ENCODE measurements at regions not wholly inside any gene's neighbourhood (a gene's known extent, or its start where the extent isn't known, plus 50 kb on each side); places are given as distances from the start of the nearest gene placed in this dataset.

DNA sequence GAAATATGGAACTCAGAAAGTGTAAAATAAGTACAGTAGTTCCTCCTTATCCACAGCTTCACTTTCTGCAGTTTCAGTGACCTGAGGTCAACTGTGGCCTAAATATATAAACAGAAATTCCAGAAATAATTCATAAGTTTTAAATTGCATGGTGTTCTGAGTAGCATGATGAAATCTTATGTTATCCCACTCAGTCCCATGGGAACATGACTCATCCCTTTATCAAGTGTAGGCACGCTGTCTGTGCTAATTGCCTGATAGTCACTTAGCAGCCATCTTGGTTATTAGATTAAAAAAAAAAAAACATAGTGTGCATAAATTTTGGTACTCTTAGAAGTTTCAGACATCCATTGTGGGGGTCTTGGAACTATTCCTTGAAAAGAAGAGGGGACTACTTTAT is 983.4 kb upstream of the ADGRL3 start:
- no peak for DNase-seq

DNA sequence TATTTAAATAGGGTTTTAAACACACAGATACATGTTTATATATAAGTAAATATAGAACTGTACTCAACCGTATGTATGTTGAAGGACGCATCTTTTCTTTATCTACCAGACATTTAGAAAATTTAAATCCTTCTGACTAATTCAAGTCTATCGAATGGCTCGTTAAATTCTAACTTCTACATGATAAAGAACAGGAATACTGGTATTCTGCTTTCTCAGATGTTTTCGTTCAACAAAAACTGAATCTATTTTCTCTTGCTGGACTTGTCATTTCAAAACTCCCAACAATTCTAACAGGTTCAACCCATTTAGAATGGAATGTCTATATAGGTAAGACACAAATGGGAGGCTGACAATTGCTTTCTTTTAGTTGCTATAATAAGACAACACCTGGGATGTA is 978.3 kb upstream of the ADGRL3 start:
- DNase-seq = no peak

DNA sequence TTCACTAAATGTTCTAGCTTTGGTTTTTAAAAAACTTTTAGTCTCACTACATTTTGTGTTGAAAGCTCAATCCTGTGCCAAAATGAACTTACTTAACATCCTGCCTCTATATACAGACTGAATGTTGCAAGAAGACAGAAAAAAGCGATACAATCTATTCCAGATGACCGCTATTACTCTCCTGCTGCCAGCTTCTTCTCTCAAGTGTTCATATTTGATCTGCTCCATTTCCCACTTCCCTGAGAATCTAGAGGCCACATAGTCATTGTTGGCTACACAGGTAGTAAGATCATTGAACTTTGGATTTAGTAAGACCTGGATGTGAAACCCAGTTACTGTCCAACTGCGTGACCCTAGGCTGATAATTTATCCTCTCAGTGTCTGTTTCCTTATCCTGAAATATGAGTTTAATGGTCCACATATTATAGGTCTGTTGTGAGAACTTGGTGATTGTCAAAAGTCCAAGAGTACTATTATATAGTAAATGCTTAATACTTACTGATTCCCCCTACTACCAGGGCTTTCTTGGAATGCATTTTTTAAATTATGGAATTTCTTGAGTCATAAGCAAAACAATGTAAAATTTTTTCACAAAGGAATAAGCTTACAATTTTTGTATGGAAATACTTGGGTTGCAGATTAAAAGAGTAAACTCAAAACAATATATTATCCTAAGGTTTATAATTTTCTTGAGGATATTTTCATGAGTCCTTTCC is 976.8 kb upstream of the ADGRL3 start:
- no peak for DNase-seq

DNA sequence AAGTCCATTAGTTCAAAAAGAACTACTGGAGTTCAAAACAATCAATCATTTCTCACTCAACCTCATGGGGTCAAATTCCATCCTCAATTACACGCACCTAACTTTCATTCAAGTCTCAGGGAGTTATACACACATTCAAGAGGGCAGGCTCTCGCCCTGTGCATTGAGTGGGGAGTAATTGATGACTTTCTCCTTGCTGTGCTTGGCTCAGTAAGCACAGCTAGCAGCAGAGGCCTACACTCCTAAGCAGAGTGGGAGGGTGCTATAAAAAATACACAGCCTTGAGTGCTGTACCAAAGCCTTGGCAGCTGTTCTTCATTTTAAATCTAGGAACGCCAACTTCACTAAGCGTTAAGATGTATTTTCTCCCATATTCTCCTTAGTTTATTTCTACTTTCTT is 958.3 kb upstream of the ADGRL3 start:
- DNase-seq = no peak

DNA sequence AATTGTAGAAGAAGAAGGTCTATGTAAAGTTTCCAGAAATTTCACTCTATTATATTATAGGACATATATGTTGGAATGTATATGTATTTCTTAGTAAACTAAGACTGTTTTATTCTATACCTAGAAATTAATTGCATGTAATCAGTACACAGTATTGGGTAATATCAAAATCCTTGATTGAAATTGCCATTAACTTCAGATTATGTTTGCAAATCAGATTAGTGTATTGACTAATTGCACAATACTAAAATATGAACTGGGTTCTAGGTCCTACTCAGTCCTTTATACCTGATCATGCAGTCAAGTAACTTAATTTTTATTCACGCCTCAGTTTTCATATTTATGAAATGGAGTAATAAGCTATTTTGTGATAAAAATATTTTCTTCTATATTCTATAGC is 950.3 kb upstream of the ADGRL3 start:
- DNase-seq = no peak

DNA sequence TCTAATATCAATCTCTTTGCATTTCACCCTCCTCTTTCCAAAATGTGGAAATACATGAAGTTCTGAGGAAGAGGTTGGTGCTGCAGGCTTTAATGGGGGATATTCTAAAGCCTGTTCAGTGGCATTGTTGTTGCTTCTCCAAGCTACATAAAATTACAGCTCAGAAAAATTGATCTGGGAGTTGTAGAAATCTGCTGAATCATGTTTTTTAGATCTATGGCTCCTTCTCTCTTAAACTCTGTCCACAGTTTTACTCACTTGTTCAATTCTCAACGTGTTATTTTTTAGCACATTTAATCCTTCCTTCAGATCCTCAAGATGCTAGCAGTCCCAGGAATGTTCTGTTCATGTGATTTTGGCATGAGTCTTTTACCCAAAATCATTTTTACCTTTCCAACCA is 949.5 kb upstream of the ADGRL3 start:
- DNase-seq = no peak

DNA sequence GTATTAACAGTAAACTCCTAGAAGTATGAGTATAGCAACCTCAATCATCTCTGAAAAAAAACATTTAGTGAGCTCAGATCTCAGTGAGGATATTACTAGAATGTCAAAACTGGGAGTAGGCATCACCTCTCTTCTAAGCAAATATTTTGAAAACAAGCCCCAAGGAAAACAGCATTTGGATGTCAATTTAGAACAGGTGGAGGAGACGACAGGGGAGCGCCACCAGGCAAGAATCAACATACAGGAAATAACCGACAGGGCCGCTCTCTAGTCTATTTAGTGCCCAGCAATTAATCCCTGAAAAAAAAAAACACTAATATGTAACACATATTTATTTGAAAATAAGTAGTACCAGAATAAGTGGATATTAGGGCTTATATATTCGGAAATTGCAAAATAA is 940.3 kb upstream of the ADGRL3 start:
- DNase-seq = no peak

DNA sequence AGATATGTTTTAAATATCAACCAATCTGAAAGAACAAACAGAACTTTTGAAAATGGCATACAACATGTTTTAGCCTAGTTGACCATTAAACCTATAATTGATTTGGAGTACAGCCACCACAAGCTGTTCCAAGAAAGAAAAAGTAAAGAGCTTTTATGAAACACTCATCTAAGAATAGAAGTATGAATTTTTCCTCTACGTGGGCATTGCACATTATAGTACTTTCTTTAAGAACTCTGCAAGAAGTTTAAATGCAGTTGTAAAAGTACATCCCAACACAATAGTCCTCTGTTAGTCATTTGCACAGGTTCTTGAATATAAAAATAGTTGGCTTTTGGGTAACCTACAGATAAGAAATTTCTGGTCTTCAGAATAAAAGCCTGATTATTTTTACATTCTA is 933.6 kb upstream of the ADGRL3 start:
- DNase-seq = no peak

DNA sequence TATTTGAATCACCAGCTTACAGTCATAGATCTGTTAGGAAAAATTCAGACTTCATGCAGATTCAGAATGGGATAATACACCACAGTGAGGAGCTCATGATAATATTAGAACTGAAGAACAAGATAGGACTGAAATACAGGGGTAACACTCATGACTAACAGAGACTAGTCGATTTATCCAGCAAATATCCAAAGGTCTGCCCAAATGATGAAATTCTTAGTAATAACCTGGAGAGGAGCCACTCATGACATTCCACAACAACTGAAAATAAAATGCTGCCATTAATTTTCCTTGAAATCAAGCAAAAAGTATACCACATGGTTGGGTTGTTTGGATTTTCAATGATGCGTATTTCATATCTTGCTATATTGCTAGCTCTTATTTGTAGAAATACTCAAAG is 903.7 kb upstream of the ADGRL3 start:
- DNase-seq = no peak

DNA sequence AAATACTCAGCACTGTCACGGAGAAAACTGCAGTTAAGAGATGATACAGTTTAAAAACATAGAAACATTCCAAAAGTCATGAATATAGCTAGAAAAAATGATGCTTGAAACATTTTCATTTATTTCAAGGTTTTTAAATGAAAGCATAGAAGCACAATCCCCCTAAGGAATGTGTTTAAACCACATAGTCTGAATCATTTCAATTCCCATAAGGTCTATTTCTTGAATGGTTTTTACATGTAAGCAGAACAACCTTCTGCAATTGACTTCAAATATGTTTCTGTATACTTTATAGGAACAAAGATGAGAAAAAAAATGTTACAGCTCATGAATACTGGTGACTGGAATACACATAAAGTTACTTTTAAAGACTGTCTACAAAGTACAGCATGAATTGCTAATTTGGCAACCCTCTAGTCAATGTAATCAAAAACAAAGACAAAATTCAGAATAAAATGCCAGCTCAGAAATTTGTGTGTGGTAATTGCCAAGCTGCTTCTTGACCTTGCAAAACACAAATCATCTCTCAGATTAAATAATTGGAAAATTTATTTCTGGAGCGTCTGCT is 886.4 kb upstream of the ADGRL3 start:
- DNase-seq = no peak

DNA sequence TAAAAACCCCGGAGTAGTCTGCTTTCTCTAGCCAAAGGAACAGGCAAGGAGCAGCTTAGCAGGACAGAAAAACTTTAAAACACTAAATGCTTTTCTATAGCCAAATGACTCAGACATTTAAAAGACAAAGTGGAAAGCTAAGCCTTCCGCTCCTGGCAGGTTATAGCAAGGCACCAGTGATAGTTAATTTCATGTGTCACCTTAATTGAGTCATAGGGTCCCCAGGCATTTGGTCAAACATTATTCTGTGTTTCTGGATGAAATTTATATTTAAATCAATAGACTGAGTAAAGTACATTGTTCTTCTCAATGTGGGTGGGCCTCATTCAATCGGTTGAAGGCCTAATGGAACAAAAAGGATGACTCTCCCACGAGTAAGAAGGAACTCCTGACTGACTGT is 885.7 kb upstream of the ADGRL3 start:
- DNase-seq = no peak

DNA sequence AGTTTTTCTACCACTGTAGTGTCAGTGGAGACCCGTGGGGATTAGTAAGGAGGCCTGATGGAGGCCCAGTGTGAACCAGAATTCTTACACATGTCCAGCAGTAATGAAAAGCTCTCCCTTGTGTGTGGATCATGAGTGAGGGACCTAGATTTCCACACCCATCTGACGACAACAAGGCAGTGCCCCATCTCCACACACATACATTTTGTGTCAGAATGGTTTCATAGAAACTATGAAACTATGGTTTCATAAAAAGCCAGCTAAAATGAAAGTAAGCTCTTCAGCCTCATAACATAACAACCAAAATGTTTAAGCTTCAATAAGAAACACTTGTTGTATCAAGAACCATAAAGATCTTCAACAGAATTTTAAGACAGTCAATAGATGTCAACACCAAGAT is 884.5 kb upstream of the ADGRL3 start:
- no peak for DNase-seq

DNA sequence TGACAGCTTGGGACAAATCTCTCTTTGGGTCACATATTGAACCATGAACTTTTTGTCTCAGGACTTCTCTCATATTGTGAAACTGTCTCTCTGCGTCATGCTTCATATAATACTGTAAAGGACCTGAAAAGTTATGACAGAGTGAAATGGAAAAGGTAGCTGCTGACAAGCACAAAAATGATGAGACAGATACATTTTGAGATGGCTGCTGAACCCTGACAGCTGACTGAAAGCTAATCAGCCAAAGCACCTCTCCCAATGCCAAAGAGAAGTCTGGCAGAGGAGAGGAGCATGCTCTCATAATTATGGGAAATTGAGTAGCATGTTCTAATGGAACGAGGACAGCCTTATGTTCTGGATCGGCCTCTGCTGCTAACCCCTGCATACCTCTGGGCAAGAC is 873.4 kb upstream of the ADGRL3 start:
- no peak for DNase-seq

DNA sequence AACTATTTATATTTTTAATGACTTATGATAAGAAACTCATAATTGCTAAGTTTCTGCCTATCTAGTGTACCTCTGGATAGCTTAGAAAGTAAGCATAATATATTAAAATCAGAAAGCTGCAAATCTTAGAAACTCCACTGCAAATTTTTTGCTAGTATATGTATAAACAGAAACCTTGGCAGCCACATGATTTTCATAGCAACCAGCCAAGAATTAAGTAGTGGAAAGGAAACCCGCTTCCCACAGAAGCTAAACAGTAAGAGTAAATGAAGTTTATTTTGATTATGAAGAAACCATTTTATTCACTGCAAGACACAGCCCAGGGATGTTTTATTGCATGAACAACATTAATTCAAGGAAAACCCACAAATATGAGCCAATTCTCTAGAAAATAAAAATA is 872.5 kb upstream of the ADGRL3 start:
- no peak for DNase-seq

DNA sequence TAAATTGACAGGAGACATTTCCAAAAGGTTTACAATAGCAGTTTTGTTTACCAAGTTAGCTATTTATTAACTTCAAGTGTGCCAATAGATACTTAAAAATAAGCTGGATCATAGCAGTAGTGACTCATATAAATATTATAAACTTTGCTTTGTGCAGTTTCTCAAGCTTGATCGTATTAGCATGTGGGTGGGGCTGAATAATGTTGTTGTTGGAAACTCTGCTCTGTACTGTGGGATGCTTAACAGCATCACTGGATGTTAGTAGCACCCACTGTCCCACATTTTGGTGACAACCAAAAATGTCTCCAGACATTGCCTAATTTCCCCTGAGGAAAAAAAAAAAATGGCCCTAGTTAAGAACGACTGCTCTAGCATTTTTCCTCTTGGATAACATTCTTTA is 855.2 kb upstream of the ADGRL3 start:
- DNase-seq = no peak

DNA sequence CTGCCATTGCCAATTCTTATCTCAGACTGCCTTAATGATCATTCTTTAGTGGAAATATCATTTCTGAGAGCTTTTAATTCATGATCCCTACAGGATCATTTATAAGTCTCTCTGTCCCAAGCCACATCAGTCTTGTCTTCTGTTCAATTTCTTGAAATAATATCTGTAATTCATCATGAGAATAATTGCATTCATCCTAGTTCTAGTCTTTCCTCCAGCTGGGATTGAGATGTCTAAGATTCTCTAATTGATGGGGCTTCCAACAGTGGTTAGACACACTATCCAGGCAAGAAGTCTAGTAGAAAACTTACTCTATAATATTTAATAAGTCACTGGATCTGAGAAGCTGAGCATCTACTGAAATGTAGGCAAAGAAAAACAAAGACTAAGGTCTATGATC is 854.7 kb upstream of the ADGRL3 start:
- DNase-seq = no peak

DNA sequence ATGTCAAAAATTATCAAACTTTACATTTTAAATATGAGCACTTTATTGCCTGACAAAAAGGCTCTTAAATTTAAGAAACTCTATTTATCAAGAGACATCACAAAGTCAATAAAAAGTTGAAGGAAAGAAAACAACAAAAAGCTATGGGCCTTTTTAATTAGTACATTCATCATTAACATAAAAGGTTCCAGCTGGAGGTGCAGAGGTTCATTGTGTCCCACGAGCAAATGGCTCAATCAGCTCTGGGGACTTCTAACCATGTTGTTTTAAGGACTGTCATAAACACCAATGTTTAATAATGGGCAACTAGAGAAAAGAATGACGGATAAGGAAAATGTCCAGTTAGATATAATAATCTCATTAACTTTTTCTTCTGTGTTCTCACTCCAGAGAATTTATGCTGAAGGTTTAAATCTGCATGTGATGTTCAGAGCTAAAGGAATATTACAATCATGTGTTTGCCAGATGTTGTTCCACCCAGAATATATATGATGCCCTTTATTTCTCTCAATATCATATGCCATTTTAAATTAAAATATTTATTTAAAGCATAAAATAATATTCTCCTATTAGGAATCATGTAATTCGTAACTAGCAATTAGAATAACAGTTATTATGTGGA is 840.3 kb upstream of the ADGRL3 start:
- no peak for DNase-seq

DNA sequence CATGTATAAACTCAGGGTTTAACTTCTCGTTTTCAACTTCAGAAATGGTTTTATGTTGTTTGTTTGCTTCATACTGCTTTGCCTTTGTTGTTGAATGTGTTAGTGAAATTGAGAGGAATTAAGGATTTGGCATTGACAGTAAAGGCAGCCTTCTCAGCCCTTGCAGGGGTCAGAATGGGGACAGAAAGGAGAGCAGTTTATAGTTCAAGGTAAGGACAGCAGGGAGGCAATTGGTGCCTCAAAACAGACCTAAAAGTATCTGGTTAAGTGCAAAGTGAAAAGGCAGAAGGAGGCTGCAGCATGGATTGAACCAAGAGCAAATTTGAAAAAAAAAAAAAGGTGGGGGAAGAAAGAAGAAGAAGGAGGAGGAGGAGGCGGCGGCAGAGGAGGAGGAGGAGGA is 835.0 kb upstream of the ADGRL3 start:
- DNase-seq = no peak

DNA sequence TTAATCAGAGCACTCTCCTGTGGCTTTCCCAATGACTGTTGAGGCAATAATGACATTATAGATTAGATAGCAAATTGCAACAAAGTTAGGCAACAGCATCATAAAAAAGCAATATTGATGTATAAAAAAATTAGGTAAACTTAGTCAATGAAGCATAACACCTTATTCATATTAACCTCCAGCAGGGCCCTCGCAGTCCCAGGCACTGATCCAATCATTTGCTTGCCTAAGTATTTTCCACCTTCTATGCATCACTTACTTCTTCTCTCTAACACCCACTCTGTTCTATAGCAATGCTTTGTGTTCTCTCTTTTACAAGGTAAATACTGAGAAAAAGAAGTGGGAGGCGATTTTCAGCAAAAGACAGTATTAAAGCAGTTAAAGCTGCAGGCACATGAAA is 833.5 kb upstream of the ADGRL3 start:
- no peak for DNase-seq

DNA sequence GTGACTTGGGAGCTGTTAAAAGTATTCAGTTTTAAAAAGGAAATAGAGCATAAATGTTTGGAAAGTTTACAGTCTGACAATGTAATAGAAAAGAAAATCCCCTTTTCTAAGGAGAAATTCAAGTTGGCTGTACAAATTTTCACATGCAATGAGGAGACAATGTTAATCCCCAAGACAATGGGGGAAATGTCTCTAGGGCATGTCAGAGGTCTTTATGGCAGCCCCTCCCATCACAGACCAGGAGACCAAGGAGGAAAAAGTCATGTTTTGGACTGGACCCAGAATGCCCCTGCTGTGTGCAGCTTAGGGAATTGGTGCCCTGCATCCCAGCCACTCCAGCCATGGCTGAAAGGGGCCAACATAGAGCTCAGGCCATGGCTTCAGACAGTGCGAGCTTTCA is 831.1 kb upstream of the ADGRL3 start:
- no peak for DNase-seq

DNA sequence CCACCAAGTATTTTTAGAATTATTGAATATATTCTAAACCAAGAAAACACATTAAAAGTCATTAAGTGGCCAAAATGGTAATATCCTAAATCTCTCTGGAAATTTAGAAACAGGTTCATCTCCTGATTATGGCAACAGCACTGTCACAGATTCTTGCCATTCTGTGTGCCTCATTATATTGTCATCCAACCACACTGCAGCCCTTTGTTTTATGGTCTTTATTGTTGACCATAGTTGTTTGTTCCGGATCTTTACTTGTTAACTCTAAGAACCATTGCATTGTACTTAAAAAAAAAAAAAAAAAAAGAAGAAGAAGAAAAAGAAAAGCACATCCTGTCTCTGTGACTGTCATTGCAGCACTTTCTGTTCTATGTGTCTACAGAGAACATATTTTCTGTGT is 822.1 kb upstream of the ADGRL3 start:
- DNase-seq = no peak

DNA sequence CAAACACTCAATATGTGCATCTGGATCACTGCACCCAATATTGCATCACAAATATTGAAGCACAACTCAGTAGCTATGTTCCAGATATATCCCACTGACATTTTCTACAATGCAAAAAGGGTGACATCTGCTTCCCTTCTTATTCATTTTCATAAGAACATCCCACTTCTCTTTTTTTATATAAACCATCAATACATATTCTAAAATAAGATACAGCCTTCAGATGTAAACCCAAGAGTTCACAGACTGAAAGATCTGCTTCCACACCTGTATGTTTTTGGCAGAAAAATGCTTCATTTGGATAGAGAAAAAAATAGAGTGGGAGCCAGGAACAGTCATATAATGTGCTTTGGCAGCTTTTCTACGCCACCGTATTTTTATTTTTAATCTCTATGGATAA is 815.6 kb upstream of the ADGRL3 start:
- no peak for DNase-seq

DNA sequence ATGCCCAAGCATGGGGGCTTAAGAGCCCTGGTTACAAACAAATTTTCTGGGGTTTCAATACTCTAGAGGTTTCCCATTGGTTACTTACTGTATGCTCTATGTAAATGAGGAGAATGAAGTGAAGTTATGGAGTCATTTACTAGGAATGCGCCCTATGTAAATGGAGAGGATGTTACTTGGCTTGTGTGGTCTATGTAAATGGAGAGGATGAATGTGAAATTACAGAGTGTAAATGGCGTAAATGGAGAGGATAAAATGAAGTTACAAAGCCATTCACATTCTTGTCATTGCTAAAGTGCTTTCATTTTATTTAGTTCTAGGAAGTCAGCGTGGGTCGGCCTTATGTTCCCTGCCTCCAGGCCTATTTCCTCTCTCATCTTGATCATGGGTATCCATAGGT is 810.5 kb upstream of the ADGRL3 start:
- DNase-seq = no peak

DNA sequence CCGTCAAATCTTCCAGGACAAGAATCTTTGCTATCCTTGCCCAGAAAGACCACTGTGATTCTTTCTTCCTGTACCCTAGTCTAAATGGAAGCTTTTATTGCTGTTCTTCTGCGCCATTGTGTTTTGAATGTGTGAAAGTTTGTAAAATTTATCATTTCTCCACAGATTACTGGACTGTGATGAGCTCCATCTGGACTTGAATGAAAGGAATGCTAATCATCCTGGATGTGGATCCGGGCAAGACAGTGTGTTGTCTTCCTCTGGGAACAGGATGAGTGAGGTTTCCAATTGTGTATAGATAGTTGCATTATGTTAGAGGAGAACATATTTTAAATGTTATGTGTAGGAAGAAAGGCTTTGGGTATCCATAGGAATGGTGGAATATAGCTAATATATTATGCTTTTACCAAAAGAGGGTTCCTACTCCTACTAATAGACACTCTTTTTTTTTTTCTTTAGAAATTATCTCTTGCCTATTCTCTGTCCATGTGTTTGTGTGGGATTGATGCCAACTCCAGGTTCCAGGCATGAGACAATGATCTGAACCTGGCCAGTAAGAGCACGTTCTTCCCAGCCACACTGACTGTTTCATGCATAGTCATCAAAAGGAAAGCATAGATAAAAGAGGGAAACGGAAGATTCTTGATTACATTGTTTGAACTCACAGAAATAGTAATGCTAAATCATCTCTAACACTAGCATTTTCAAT is 803.6 kb upstream of the ADGRL3 start:
- DNase-seq = no peak

Data from GDM1 (cell line).